ENCODE measurements at regions not wholly inside any gene's neighbourhood (a gene's known extent, or its start where the extent isn't known, plus 50 kb on each side); places are given as distances from the start of the nearest gene placed in this dataset.
"Not testable (repeated sequence)": the region's sequence is repeated elsewhere in the genome, so short reads cannot be mapped to it uniquely, and the experiment has no call there.

DNA sequence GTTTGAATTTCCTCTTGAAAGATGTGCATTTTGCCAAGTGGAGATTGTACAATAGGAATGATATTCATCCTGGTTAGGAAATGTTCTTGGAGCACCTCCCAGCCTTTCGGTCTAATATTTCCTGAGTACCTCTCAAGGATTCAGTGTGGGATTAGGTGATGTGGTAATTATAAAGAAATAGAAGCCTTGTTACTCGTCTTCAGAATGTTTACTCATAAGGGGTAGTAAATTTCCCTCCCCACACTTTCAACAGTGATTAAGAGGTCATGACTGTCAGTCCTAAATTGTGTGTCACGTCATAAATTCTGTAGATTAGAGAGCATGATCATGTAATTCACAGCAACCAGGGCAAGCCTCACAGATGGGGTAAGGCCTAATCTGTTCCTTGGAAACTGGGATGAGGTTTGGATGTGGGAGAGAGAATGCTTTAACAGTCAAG is 633.1 kb upstream of the TBL1XR1 start:
- DNase-seq = no peak

DNA sequence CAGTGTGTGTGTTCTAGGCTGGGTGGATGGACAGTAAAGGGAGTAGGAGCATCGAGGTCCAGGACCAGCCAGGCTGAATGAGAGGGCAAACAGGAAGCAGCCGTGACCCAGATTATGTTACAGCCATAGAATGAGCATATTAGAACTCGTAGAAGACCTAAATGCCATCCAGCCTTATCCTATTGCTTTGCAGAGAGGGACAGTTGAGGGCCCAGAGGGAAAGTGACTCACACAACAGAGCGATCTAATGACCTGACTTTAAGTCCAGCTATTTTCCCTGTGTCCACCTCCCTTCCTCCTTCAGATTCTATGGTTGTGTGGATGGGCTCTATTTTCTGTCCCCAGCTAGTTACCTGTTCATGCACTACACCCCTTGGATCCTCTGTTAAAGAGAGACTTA is 634.1 kb upstream of the TBL1XR1 start:
- no peak for DNase-seq

DNA sequence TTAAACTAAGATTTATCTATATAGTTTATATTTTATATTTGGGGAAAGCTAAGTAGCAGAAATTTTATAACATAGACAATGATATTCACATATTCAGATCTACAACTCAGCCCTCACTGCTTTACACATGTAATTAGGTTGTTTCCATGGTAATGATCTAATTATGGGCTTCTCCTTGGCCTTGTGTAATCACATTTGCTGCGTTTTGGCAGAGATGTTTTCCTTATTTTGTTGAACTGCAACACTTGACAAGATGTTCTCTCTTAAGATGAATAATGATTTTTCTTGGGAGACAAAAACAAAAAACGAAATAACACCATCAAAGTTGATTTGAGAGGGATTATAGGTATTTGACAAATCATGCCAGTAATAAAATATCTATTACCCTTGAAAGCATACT is 635.6 kb upstream of the TBL1XR1 start:
- no peak for DNase-seq

DNA sequence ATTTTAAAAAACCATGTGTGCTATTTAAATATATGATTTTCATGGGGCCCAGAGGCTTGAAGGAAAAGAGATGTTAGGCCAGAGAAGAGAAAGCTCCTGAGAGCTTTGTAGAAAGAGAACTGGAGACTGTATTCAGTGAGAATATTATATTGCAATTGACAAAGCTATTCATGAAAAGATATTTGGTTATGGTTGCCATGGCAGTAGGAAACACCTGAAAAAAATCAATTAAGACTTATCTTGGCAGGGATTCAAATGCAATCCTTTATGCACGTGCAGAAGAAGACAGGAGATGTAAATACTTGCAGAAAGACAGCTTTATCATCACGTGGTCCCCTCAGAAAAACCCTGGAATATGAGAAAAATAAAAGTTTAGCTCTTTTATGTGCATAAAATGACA is 636.0 kb upstream of the TBL1XR1 start:
- no peak for DNase-seq

DNA sequence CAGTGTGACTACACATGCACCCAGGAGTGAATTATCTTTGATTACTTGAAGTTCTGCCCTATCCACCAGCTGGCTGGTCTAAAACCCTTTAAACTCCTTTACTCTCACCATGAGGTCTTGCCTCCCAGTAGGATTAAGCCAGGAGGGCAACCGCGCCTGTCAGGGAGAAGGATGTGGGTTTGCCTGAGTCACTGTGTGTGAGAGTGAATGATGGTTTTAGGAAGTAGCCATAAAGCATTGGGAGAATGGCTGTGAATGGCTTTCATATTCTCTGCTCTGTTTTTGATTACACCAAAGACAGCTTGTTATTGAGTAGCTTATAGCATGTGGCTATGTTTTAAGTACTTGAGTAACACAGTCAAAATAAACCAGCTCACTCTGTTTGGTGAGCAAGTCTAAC is 637.7 kb upstream of the TBL1XR1 start:
- no peak for DNase-seq

DNA sequence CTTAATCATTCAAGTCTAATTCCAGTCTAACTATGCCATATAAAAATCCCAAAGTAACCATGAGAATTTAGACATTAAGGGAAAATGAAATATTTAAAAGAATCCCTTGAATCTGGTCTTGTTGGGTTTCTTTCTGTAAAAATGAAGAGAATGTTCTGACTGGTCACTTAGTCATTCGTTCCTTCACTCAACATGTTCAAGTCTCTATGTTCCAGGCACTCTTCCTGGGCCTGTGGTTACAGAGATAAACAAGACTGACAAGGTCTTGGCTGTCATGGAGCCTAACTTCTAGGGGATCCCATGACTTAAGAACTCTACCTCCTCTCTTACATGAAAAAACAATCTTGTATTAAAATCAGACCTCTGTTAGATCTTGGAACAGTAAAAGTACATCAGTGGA is 638.6 kb upstream of the TBL1XR1 start:
- no peak for DNase-seq

DNA sequence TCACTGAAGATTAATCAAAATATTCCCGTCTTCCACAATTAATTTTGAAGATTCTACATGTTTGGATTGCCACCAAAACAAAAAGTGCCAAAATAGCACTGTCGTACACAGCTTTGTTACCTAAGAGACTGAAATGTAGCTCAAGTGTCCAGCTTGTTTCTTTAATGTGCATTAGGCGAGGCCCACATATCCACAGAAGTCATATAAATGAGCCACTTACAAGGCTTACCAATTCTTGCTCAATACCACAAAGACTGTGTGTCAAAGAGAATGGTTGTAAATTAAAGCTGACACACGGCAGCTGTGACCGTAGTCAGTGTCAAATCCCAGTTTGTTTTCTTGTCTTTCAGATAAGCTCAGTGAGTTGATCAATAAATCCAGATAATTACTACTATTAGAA is 639.4 kb upstream of the TBL1XR1 start:
- DNase-seq = no peak

DNA sequence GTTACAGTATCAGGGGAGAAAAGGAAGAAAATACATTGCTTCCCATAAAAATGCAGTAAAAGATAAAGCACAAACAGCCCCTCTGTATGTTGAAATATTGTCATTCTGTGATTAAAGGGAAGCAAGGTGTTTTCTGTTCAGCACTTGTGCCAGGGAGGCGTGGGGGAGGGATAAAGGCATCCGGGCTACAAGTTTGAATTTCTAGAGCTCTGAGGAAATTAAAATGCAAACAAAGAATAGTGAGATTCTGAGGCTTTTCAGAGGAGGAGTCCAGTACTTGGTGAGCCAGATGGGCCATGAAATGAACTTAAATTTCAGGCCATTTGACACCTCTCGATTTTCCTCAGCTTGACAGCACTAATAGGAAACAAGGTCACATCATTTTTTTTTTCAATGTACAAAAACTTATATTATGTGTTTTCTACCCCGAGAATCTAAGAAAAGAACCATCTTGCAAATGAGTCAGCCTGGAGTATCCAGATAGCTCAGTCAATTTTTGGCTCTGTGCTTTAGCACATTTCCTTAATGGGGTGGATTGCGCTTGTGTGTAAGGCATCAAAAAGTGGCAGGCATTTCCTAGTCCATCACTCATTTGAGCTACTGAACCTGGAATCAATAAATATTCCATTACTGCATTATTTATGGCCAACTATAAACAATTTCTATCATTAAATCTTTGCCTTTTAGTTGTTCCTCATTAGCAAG is 640.8 kb upstream of the TBL1XR1 start:
- DNase-seq = no peak

DNA sequence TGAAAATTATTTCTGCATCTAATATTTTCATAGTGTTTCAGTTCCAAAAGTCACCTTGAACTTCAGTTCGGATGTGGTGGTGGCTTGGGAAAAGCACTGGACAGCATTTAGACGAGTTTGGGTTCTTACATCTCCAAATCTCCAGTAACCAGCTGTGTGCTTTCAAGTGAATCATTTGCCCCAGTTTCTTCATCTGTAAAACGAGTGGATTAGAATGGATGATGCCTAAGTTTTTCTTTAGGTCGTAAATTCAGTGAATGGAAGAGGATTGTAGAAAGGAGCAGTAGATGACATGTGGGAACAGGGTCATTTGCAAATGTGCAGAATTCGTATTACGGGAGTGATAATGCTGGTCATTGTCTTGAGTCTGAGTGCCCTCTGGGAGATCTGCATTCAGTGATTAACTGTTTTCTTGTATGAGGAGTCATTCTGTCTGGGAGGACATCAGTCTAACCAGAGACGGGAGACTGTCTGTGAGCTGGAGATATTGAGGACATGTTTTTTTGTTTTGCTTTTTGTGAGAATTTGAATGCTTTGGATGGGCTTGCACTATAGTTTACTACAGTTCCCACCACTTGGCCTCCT is 641.6 kb upstream of the TBL1XR1 start:
- DNase-seq = no peak

DNA sequence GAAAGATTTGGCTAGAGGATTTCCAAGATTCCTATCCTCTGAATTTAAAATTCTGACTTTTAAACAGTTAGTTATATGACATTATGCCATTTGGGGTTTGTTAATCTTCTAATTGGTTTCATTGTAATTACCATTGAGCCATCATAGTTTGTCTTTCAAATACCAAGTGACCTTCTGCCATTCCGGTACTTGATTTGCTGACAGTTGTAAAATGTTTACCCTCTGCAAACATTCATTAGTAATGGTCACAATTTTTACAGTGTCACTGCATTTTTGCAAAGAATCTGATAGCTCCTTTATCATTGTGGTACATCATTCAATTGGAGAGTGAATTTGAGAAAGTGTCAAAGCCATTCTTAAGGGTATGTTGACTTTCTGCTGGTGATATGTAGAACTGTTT is 645.0 kb upstream of the TBL1XR1 start:
- no peak for DNase-seq

DNA sequence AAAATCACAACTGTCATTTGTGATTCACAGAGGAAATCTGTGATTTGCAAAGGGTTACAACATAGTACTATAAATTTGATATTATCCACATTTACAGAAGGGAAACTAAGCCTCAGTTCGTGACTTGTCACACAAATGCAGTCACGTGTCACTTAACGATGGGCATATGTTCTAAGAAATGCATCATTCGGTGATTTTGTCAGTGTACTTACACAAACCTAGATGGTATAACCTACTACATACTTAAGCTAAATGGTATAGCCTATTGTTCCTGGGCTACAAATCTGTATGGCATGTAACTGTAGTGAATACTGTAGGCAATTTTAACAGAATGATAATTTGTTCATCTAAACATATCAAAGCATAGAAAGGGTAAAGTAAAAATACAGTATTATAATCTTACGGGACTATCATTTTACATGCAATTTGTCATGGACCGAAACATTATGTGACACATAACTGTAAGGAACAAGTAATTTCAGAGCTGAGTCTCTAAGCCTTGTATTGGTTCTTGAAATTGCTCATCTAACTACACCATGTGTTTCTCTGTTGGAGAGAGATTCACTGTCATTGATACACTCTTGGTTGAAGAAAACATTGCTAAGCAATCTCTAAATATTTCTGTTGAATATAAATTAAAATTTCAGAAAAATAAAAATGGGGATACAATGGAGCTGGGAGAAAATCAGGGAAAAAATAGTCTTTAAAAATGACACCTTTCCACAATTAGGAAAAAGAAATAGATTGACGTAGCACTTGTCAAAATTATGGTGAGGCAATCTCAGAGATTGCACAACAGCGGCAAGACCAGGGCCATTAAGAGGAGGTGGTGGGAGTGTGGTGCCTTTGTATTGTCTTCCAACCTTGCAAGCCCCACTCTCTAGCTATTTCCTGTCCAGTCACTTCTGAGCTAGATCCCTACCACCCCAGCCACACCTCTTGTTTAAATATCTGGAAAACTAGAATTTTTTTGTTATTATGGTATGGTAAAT is 645.8 kb upstream of the TBL1XR1 start:
- no peak for DNase-seq

DNA sequence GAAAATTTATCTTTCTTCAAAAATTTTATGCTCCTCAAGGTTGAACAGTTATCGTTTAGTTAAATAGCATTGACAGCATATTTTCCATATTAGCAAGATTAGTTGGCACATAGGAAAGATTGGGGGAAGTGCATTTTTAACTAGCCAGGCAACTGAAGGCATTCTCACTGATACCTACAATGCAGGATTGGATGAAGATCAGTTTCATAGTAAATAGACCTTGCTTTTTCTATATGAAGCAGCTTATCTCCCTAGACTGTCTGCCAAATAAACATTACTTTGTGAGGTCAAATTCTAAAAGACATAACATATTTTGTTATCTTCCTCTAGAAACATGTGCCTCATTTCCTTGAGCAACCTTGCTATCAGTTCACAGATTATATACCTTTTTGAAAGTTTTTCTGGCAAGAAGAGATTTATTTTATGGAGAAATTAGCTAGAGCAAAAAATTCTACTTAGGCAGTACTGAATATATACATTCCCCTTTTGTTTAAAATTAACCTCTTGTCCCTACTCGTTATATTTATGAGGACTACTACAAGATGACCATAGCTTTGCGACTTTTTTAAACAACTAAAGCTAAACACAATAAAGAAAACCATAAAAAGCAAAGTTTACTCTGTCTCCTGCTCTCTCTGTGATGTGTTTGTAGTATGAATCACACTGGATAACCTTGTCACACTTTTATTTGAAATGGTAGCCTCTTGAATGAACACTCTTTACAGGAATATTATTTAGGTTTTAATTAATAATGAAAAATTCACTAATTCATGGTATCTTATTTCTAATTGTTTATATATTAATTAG is 654.9 kb upstream of the TBL1XR1 start:
- no peak for DNase-seq

DNA sequence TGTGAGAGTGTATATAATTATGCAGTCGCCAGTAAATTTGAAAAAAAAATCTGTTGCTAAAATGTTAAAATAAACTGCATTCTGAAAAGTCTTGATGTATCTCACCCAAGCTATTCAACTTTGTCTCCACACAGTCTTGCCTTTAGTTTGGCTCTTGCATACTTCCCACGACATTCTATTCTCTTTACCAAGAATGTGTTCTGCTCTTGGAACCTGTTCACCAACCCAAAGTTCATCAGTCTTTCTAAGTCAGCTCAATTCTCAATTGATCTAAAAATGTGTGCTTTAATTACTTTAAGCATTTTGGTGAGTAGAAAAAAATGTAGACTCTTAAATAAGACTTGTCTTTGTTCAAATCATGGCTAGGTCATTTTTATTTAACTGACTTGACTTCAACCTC is 657.7 kb upstream of the TBL1XR1 start:
- no peak for DNase-seq

DNA sequence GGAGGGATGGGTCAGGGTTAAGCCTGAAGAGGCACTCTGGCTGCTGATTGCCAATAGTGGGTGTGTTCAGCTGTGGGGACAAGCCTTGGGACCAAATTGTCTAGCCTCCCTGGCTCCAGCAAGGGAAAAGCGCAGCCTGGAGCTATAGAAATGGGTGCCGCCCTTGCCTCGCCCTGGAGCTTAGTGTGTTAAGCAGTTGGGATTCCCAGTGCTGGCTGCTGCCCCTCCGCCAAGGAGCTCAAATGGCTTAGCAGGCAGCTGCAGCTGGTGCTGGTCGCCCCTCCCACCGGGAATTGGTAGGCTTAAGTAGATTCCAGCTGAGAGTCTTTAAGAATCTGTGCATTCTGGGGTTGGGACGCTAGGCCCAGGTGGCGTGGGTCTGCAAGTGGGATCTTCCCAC is 662.9 kb upstream of the TBL1XR1 start:
- no peak for DNase-seq

DNA sequence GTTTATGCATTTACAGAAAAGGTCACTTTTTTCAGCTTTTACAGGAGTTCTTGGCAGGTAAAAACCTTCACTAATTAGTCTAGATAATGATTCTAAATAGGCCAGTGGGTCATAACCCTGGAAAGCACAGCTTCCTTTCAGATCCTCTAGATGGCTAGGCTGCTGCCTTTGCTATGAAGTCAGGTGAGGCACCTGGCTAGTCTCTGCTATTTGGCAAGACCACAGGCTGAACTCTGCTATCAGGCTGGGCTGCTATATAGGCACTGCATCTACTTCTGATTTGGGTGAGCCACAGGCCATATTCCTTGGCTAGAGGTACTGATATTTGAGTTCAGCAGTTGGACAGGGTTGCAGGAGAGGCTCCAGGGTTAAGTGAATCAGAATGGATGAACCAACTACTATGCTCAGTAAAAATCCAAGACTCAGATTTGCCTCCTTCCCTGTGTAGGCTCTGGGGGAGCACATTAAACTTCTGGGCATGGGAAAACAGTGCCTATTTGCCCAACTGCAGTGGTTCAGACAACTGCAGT is 665.7 kb upstream of the TBL1XR1 start:
- DNase-seq = no peak

DNA sequence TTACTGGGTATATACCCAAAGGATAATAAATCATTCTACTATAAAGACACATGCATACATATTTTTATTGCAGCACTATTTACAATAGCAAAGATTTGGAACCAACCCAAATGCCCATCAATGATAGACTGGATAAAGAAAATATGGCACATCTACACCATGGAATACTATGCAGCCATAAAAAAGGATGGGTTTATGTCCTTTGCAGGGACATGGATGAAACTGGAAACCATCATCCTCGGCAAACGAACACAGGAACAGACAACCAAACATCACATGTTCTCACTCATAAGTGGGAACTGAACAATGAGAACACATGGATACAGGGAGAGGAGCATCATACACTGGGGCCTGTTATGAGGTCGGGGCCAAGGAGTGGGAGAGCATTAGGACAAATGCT is 665.0 kb upstream of the KCNMB2 start:
- not testable (repeated sequence) for DNase-seq

DNA sequence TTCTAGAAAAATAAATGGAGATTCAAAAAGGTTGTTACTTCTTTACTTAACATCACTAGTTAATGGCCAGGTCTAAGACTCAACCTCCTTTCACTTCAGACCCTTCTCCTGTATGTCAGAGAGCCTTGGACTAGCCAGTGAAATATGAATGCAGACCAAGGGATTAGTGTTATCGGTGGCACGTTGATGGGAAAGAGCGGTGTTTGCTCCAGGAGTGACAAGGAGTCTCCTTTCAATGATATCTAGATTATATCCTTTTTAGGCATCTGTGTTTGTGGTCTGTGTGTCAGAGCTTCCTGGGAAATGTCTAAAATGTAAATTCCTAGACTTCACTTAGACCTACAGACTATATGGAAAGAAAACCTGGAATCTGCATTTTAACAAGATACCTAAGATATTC is 658.0 kb upstream of the KCNMB2 start:
- DNase-seq = no peak

DNA sequence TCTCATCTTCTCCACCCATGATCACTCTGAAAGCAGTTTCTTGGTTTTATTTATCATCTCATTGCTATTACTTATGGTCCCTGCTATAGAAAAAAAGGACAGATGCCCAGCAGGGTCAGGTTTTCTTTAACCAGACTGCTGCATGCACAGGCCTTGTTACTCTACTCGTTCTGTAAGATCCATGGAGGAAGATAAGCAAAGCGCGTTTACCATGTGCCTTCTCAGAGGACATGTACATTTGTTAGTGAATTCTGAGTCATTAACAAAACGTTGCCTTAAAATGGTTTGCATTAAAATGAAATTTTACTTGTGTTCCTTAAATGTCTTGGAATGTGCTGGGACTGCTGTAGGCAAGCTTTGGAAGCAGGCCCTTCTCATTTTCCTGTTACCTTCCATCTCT is 657.3 kb upstream of the KCNMB2 start:
- no peak for DNase-seq

DNA sequence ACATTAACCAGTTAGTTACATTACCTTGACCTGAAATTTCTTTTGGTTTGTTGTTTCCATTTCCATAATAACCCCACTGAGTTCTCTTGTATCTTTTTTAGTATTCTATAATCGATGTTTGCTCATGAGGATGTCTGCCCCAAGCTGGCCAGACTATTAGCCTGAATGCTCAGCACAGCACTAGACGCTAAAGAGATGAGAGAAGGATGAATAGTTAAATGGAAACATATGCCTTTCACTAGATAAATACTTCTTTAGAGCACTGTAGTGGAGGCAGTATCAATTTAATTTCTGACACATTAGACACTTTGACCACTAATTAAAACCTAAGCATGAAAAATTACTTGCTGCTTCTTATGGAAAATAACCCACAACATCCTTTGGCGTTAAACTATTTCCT is 654.9 kb upstream of the KCNMB2 start:
- DNase-seq = no peak

DNA sequence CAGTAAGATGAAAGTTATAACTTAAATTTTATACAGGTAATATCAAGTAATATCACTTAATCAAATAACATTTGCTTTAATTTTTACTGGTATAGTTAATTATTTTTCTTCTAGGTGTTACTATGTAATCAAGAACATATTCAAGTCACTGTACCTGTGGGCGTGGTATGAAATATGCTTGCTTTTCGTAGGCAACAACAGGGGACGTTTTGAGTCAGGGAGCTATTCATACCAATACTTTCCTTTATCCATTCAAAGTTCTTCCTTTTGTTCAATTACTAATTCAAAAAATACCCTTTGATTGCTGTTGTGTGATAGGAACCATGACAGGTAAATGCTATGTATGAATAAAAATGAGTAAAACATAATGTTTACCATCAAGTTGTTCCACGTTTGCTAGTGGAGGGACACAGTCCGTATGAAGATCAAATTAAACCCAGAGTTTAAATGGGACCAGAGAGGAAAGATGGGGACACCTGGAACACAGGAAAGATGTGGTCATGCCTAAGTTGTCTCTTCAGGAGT is 654.0 kb upstream of the KCNMB2 start:
- DNase-seq = no peak

DNA sequence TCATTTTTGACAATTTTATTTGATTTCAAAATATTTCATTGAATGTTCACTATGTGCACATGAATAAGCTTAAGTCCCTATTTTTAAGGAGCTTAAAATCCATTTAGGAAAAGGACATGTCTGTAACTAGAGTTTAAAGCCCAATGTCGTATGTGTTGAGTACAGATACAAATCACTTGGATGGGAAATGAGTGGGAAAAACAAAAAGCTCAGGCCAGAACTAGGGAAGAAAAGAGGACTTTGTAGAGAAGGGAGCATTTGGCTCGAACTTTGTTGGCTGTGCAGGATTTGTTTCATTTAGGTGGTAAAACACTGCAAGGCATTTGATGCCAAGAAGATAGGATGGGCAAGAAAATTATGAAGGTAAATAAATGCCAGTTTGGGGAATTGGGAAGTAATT is 653.1 kb upstream of the KCNMB2 start:
- DNase-seq = no peak

DNA sequence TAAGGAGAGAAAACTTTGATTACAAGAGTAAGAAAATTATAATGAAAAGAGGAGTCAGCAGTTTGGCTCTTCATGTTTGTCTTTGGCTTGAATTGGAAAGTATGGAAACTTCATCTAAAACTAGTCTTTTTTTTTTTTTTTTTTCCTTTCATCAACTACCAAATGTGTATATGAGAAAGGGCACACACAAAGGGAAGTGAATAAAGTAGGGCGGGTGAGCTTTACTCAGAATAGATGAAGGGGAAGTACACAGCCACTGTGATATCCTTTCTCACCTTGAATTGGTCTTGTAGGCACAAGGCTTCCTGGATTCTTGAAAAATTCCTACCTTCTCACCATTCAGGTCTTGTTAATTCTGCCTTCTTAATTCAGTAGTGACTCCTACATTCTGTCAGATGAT is 652.3 kb upstream of the KCNMB2 start:
- no peak for DNase-seq
